ENCODE measurements at regions not wholly inside any gene's neighbourhood (a gene's known extent, or its start where the extent isn't known, plus 50 kb on each side); places are given as distances from the start of the nearest gene placed in this dataset.
A peak's percentile ranks its signal among the peaks of the same experiment; 100 is the strongest.
"Not testable (repeated sequence)": the region's sequence is repeated elsewhere in the genome, so short reads cannot be mapped to it uniquely, and the experiment has no call there.

DNA sequence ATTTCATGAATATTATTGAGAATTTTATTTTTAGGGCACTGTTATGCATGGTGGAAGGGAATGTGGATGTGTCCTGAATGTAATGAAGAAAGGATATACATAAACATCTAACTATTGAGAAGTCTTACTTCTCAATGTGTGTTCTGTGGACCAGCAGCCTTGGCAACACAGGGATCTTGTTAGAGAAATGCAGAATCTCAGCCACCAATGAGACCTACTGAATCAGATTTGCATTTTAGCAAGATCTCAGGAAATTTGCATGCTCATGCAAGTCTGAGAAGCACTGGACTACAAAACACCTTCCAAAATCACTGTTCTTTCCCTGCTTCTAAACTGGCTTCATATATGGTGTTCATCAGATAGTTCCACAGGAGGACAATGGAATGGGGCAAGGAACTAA is 139.7 kb upstream of the WDFY3 start:
- DNase-seq (ENCODE audit: low read depth), result no peak

GRCh38 chr4:85106805-85107336 is 140.4 kb upstream of the WDFY3 start:
- no peak for DNase-seq (ENCODE audit: low read depth)

GRCh38 chr4:85107553-85107952 is 141.1 kb upstream of the WDFY3 start:
- no peak for DNase-seq (ENCODE audit: low read depth)

DNA sequence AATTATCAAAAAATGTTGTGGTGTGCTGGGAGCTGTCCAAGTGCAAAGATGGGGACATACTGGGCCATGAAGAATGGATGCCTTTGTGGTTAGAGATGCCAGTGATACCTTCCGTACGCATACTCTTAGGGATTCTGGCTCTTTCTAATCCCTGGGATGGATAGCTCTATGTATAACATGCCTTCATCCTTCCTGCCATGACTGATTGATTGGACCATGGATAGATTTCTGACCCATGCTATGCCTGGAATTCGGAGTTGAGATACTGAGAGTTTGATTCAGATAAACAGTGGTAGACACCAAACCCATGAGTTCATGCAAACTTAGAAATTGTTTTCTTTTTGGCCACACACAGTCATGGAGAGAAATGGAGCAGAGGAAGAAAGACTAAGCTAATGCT is 147.2 kb upstream of the WDFY3 start:
- no peak for DNase-seq (ENCODE audit: low read depth)

DNA sequence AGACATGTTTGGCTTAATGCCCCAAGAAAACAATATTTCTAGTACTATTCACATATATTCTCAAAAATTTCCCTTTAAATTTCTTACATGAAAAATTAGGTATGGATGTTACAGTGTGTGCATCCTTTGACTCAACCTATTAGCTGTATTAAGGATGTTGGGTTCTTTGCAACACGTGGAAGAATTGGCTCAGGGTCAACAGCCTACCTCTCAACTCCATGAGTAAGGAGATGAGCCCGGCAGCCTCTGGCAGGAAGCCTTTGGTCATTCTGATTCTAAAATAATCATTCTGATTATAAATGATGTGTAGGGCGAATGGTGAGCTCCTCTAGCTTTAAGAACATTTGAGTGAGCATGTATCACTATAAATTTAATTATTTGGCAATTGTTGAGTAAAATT is 148.0 kb upstream of the WDFY3 start:
- no peak for DNase-seq (ENCODE audit: low read depth)

GRCh38 chr4:85116008-85116407 is 149.5 kb upstream of the WDFY3 start:
- DNase-seq (ENCODE audit: low read depth), result no peak

DNA sequence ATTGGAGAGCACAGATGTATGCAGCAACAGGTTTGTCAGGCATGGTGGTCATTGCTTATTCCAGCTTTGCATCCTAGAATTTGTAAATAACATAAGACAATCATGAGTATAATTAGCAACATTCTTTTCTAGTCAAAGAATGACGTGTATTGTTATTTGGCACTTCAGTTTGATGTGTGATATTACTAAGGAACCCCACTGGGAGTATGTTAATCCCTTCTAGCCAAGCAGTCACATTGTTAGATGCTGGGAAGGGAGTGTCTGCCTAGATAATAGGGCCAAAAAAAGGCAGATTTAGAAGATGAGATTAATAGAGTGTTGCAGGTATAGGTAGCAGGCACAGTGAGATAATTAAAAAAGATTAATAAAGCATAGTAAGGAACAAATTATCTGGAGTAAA is 159.2 kb upstream of the WDFY3 start:
- DNase-seq (ENCODE audit: low read depth), result no peak

- no peak for DNase-seq (ENCODE audit: low read depth)
These were observed 160.6 kb upstream of the WDFY3 start for GRCh38 chr4:85126991-85127591.

DNA sequence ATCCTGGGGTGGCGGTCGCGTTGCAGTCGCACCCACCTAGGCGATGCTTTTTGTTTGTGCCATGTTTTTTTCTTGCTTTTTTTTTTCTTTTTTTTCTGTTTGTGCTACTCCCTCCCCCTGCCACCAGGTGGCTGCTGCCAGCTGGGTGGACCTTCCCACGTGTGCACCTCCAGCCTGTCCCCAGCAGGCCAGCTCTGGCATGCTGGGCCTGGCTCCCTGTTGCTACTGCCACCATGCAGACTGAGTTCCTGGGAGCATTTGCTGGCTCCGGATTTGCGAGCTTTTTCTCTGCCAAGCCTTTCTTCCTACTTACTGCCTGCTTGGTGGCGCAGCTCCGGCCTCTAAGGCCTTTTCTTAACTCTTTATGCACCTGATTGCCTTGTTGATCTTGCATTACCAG is 161.2 kb upstream of the WDFY3 start:
- no peak for DNase-seq (ENCODE audit: low read depth)

DNA sequence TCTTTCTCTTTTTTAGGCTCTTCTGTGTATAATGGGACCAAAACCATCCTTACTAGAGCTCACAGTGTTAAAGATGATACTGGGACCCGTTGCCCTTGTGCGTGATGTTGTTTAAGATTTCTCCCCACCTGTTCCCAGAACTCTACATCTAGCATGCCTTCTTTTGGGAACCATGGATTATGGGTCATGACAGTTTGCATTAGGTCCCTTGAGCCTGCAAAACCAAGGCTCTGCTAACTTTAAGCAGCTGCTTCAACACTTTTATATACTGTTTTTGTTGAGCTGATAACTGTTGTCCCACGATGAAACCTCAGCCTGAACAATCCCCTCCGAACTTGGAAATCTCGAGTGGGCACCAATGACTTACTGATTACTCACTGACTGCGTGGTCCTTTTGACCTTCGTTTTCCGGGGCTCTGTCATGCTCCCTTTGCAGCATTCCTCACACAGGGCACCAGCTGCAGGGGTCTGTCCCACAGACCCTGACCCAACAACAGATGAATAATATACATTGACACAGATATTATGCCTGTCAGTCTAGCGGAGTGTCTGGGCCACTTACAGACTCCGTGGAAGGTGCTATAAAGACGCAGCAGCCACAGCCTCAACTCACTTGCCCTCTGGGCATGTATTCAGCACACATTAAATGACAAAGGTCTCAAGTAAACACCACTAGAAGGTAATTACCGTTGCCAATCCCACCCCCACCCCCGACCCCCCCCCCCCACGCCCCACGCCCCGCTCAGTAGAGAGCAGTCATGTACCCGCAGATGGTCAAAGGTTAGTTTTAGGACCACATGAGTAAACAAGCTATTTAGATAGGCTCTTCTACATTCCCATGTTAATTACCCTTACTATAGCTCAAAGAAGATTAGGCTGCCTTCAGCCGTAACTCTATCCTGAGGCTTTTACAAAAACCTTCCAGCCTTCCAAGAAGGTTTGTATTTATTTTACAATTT is 162.0 kb upstream of the WDFY3 start:
- DNase-seq (ENCODE audit: low read depth), result no peak

DNA sequence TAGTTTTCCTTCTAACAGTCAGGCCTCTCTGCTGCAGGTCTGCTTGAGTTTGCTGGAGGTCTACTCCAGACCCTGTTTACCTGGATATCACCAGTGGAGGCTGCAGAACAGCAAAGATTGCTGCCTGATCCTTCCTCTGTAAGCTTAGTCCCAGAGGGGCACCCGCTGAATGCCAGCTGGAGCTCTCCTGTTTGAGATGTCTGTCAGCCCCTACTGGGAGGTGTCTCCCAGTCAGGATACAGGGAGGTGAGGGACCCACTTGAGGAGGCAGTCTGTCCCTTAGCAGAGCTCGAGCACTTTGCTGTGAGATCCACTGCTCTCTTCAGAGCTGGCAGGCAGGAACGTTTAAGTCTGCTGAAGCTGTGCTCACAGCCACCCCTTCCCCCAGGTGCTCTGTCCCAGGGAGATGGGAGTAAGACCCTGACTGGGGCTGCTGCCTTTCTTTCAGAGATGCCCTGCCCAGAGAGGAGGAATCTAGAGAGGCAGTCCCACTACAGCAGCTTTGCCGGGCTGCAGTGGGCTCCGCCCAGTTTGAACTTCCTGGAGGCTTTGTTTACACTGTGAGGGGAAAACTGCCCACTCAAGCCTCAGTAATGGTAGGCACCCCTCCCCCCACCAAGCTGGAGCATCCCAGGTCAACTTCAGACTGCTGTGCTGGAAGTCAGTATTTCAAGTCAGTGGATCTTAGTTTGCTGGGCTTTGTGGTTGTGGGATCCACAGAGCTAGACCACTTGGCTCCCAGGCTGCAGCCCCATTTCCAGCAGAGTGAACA is 163.1 kb upstream of the WDFY3 start:
- DNase-seq (ENCODE audit: low read depth), result not testable (repeated sequence)

- DNase-seq (ENCODE audit: low read depth), result no peak
These were observed 165.6 kb upstream of the WDFY3 start for GRCh38 chr4:85132117-85132516.

GRCh38 chr4:85132570-85132969 is 166.1 kb upstream of the WDFY3 start:
- DNase-seq (ENCODE audit: low read depth), result no peak

GRCh38 chr4:85139749-85140148 is 173.3 kb upstream of the WDFY3 start:
- DNase-seq (ENCODE audit: low read depth), result not testable (repeated sequence)

GRCh38 chr4:85142451-85142850 is 176.0 kb upstream of the WDFY3 start:
- DNase-seq (ENCODE audit: low read depth), result no peak

GRCh38 chr4:85147481-85148076 is 181.1 kb upstream of the WDFY3 start:
- DNase-seq (ENCODE audit: low read depth), result peak; percentile 14

GRCh38 chr4:85149676-85150075 is 183.2 kb upstream of the WDFY3 start:
- DNase-seq (ENCODE audit: low read depth), result no peak

- no peak for DNase-seq (ENCODE audit: low read depth)
These were observed 184.9 kb upstream of the WDFY3 start for GRCh38 chr4:85151371-85151770.

- DNase-seq (ENCODE audit: low read depth), result no peak
These were observed 185.3 kb upstream of the WDFY3 start for GRCh38 chr4:85151786-85152185.

- DNase-seq (ENCODE audit: low read depth), result no peak
These were observed 186.0 kb upstream of the WDFY3 start for GRCh38 chr4:85152480-85152879.

DNA sequence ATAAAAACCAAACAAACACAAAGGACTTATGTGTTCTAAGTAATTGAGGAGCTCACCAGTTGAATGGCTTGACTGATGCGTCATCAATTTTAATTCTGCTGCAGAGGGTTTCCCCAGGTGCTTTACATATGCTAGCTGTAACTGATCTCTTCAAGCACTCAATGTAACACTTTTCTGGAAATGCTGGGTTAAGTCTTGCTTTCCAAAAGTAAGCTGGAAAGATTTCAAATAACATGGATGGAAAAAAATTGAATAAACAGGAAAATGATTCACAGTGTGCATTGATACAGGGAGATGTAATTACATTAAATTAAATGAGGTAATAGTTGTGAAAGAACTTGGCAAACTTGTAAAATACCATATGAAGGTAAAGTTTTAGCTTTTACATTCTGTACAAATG is 186.7 kb upstream of the WDFY3 start:
- DNase-seq (ENCODE audit: low read depth), result no peak

DNA sequence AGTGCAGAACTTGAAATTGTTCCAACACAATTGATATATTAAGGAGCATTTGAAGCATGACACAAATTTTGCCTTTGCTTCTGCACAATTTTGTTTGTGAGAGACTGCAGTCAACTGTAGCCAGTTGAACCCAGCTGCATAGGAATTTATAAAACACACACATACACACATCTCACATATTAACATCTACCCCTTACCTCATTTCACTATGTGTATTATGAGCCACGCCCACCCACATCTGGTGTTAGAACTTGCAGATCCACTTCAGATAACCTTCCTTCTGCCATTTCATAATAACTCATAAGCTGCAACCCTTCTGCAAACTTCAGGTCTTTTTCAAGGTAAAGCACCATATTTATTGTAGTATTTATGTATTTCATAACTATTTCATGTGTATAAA is 188.1 kb upstream of the WDFY3 start:
- no peak for DNase-seq (ENCODE audit: low read depth)

Measured in GM04503 (cell line).